ENCODE measurements at regions not wholly inside any gene's neighbourhood (a gene's known extent, or its start where the extent isn't known, plus 50 kb on each side); places are given as distances from the start of the nearest gene placed in this dataset.
"Not testable (repeated sequence)": the region's sequence is repeated elsewhere in the genome, so short reads cannot be mapped to it uniquely, and the experiment has no call there.

GRCh38 chr4:127500242-127500641 is 132.5 kb upstream of the INTU start:
- TF ChIP-seq YY1 (IDR thresholded peaks at IDR 0.05; ENCODE audit: insufficient read depth, insufficient read length) (no peak), ZNF274 (IDR thresholded peaks at IDR 0.05; ENCODE audit: low read depth, low read length) (no peak), SUZ12 (IDR thresholded peaks at IDR 0.05; ENCODE audit: extremely low read depth, insufficient read depth, insufficient read length) (no peak)
- no peak overlapping the region for H3K4me3 ChIP-seq (ENCODE audit: insufficient read length, low read depth)
- H3K36me3 ChIP-seq (ENCODE audit: insufficient read depth, insufficient read length, low read length), result no peaks in the 10 kb centered on the region
- H3K4me1 ChIP-seq (ENCODE audit: insufficient read depth, insufficient read length), result no peaks in the 10 kb centered on the region
- H3K9me3 ChIP-seq (ENCODE audit: insufficient read depth, low read length), result no peaks in the 10 kb centered on the region; the same call in 1 of the 2 replicates
- no peaks in the 10 kb centered on the region for H3K27me3 ChIP-seq (ENCODE audit: insufficient read depth, insufficient read length)
- no peak for DNase-seq (ENCODE audit: low read depth, low spot score)
- no peak overlapping the region for H3K9ac ChIP-seq (ENCODE audit: insufficient read length, low read depth)

- Histone ChIP-seq H3K4me1 (ENCODE audit: insufficient read depth, insufficient read length) (no peaks in the 10 kb centered on the region), H3K9me3 (ENCODE audit: insufficient read depth, low read length) (no peaks in the 10 kb centered on the region; the same call in 1 of the 2 replicates), H3K36me3 (ENCODE audit: insufficient read depth, insufficient read length, low read length) (no peaks in the 10 kb centered on the region), H3K4me3 (ENCODE audit: insufficient read length, low read depth) (no peak overlapping the region), H3K27me3 (ENCODE audit: insufficient read depth, insufficient read length) (no peaks in the 10 kb centered on the region), H3K9ac (ENCODE audit: insufficient read length, low read depth) (no peak overlapping the region)
- no peak for DNase-seq (ENCODE audit: low read depth, low spot score)
- TF ChIP-seq SUZ12 (IDR thresholded peaks at IDR 0.05; ENCODE audit: extremely low read depth, insufficient read depth, insufficient read length), result no peak
These were observed 131.7 kb upstream of the INTU start for GRCh38 chr4:127501103-127501502.

- H3K36me3 ChIP-seq (ENCODE audit: insufficient read depth, insufficient read length, low read length), result no peaks in the 10 kb centered on the region
- no peaks in the 10 kb centered on the region for H3K27me3 ChIP-seq (ENCODE audit: insufficient read depth, insufficient read length)
- H3K9ac ChIP-seq (ENCODE audit: insufficient read length, low read depth), result no peak overlapping the region
- TF ChIP-seq ZNF274 (IDR thresholded peaks at IDR 0.05; ENCODE audit: low read depth, low read length) (no peak), SUZ12 (IDR thresholded peaks at IDR 0.05; ENCODE audit: extremely low read depth, insufficient read depth, insufficient read length) (no peak), YY1 (IDR thresholded peaks at IDR 0.05; ENCODE audit: insufficient read depth, insufficient read length) (no peak)
- DNase-seq (ENCODE audit: low read depth, low spot score), result peak; percentile 44
- no peaks in the 10 kb centered on the region; the same call in 1 of the 2 replicates for H3K9me3 ChIP-seq (ENCODE audit: insufficient read depth, low read length)
- H3K4me3 ChIP-seq (ENCODE audit: insufficient read length, low read depth), result no peak overlapping the region
- H3K4me1 ChIP-seq (ENCODE audit: insufficient read depth, insufficient read length), result no peaks in the 10 kb centered on the region
These were observed 129.6 kb upstream of the INTU start for GRCh38 chr4:127503111-127503510.

GRCh38 chr4:127505203-127505602 is 127.6 kb upstream of the INTU start:
- no peaks in the 10 kb centered on the region for H3K27me3 ChIP-seq (ENCODE audit: insufficient read depth, insufficient read length)
- H3K4me1 ChIP-seq (ENCODE audit: insufficient read depth, insufficient read length), result no peaks in the 10 kb centered on the region
- H3K9ac ChIP-seq (ENCODE audit: insufficient read length, low read depth), result no peak overlapping the region
- no peak for TF ChIP-seq YY1 (IDR thresholded peaks at IDR 0.05; ENCODE audit: insufficient read depth, insufficient read length)
- TF ChIP-seq ZNF274 (IDR thresholded peaks at IDR 0.05; ENCODE audit: low read depth, low read length), result no peak
- no peak overlapping the region for H3K4me3 ChIP-seq (ENCODE audit: insufficient read length, low read depth)
- no peak for DNase-seq (ENCODE audit: low read depth, low spot score)
- no peaks in the 10 kb centered on the region; the same call in 1 of the 2 replicates for H3K9me3 ChIP-seq (ENCODE audit: insufficient read depth, low read length)
- no peaks in the 10 kb centered on the region for H3K36me3 ChIP-seq (ENCODE audit: insufficient read depth, insufficient read length, low read length)

- Histone ChIP-seq H3K4me3 (ENCODE audit: insufficient read length, low read depth) (no peak overlapping the region), H3K27me3 (ENCODE audit: insufficient read depth, insufficient read length) (no peaks in the 10 kb centered on the region), H3K36me3 (ENCODE audit: insufficient read depth, insufficient read length, low read length) (no peaks in the 10 kb centered on the region), H3K9ac (ENCODE audit: insufficient read length, low read depth) (no peak overlapping the region), H3K4me1 (ENCODE audit: insufficient read depth, insufficient read length) (no peaks in the 10 kb centered on the region), H3K9me3 (ENCODE audit: insufficient read depth, low read length) (no peaks in the 10 kb centered on the region; the same call in 1 of the 2 replicates)
- no peak for DNase-seq (ENCODE audit: low read depth, low spot score)
- TF ChIP-seq YY1 (IDR thresholded peaks at IDR 0.05; ENCODE audit: insufficient read depth, insufficient read length) (no peak), SUZ12 (IDR thresholded peaks at IDR 0.05; ENCODE audit: extremely low read depth, insufficient read depth, insufficient read length) (no peak), ZNF274 (IDR thresholded peaks at IDR 0.05; ENCODE audit: low read depth, low read length) (no peak)
These were observed 126.5 kb upstream of the INTU start for GRCh38 chr4:127506283-127506682.

- Histone ChIP-seq H3K36me3 (ENCODE audit: insufficient read depth, insufficient read length, low read length) (no peaks in the 10 kb centered on the region), H3K9ac (ENCODE audit: insufficient read length, low read depth) (no peak overlapping the region), H3K9me3 (ENCODE audit: insufficient read depth, low read length) (no peaks in the 10 kb centered on the region), H3K4me3 (ENCODE audit: insufficient read length, low read depth) (no peak overlapping the region), H3K27me3 (ENCODE audit: insufficient read depth, insufficient read length) (no peaks in the 10 kb centered on the region), H3K4me1 (ENCODE audit: insufficient read depth, insufficient read length) (no peaks in the 10 kb centered on the region)
- no peak for TF ChIP-seq SUZ12 (IDR thresholded peaks at IDR 0.05; ENCODE audit: extremely low read depth, insufficient read depth, insufficient read length)
- TF ChIP-seq YY1 (IDR thresholded peaks at IDR 0.05; ENCODE audit: insufficient read depth, insufficient read length), result no peak
- no peak for TF ChIP-seq ZNF274 (IDR thresholded peaks at IDR 0.05; ENCODE audit: low read depth, low read length)
- no peak for DNase-seq (ENCODE audit: low read depth, low spot score)
These were observed 123.6 kb upstream of the INTU start for GRCh38 chr4:127509155-127509554.

- not testable (repeated sequence) for H3K4me3 ChIP-seq (ENCODE audit: insufficient read length, low read depth); H3K4me1 ChIP-seq (ENCODE audit: insufficient read depth, insufficient read length); H3K9me3 ChIP-seq (ENCODE audit: insufficient read depth, low read length); H3K27me3 ChIP-seq (ENCODE audit: insufficient read depth, insufficient read length); DNase-seq (ENCODE audit: low read depth, low spot score); H3K36me3 ChIP-seq (ENCODE audit: insufficient read depth, insufficient read length, low read length); H3K9ac ChIP-seq (ENCODE audit: insufficient read length, low read depth)
These were observed 120.1 kb upstream of the INTU start for GRCh38 chr4:127512672-127513071.

GRCh38 chr4:127515259-127515658 is 117.5 kb upstream of the INTU start:
- DNase-seq (ENCODE audit: low read depth, low spot score); H3K36me3 ChIP-seq (ENCODE audit: insufficient read depth, insufficient read length, low read length); H3K27me3 ChIP-seq (ENCODE audit: insufficient read depth, insufficient read length); H3K4me1 ChIP-seq (ENCODE audit: insufficient read depth, insufficient read length); H3K9ac ChIP-seq (ENCODE audit: insufficient read length, low read depth); H3K9me3 ChIP-seq (ENCODE audit: insufficient read depth, low read length); H3K4me3 ChIP-seq (ENCODE audit: insufficient read length, low read depth): not testable (repeated sequence)
